ENCODE measurements at regions not wholly inside any gene's neighbourhood (a gene's known extent, or its start where the extent isn't known, plus 50 kb on each side); places are given as distances from the start of the nearest gene placed in this dataset.

GRCh38 chr6:151679941-151680340 is 127.5 kb upstream of the ESR1 start:
- TF ChIP-seq, protein P1, sequence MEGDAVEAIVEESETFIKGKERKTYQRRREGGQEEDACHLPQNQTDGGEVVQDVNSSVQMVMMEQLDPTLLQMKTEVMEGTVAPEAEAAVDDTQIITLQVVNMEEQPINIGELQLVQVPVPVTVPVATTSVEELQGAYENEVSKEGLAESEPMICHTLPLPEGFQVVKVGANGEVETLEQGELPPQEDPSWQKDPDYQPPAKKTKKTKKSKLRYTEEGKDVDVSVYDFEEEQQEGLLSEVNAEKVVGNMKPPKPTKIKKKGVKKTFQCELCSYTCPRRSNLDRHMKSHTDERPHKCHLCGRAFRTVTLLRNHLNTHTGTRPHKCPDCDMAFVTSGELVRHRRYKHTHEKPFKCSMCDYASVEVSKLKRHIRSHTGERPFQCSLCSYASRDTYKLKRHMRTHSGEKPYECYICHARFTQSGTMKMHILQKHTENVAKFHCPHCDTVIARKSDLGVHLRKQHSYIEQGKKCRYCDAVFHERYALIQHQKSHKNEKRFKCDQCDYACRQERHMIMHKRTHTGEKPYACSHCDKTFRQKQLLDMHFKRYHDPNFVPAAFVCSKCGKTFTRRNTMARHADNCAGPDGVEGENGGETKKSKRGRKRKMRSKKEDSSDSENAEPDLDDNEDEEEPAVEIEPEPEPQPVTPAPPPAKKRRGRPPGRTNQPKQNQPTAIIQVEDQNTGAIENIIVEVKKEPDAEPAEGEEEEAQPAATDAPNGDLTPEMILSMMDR (conservative IDR thresholded peaks at IDR 0.05; ENCODE audit: low read length): no peak
- TF ChIP-seq EZH2phosphoT487 (IDR thresholded peaks at IDR 0.05; ENCODE audit: borderline replicate concordance): no peak
- Histone ChIP-seq H3K4me1 (ENCODE audit: insufficient read depth, low read length, poor library complexity, severe bottlenecking) (no peaks in the 10 kb centered on the region), H3K27me3 (ENCODE audit: insufficient read depth, low read length, poor library complexity, severe bottlenecking) (no peaks in the 10 kb centered on the region), H3K9me2 (replicated peaks; ENCODE audit: low read depth, low read length) (no peaks in the 10 kb centered on the region), H3K79me2 (ENCODE audit: insufficient read depth, low read length) (no peaks in the 10 kb centered on the region), H4K20me1 (ENCODE audit: insufficient read depth, low read length, poor library complexity, severe bottlenecking) (no peaks in the 10 kb centered on the region), H3K36me3 (ENCODE audit: insufficient read depth, low read length) (no peaks in the 10 kb centered on the region), H3K9me3 (ENCODE audit: insufficient read depth, low read depth, low read length) (no peaks in the 10 kb centered on the region), H2AFZ (ENCODE audit: low read length) (no peak overlapping the region), H3K4me3 (ENCODE audit: low read length, poor library complexity, severe bottlenecking) (no peak overlapping the region), H3K9ac (ENCODE audit: low read depth, low read length, poor library complexity, severe bottlenecking) (no peak overlapping the region), H3F3A (ENCODE audit: low read depth) (no peaks in the 10 kb centered on the region), H3K4me2 (ENCODE audit: low read depth, low read length, poor library complexity, severe bottlenecking) (no peak overlapping the region)

DNA sequence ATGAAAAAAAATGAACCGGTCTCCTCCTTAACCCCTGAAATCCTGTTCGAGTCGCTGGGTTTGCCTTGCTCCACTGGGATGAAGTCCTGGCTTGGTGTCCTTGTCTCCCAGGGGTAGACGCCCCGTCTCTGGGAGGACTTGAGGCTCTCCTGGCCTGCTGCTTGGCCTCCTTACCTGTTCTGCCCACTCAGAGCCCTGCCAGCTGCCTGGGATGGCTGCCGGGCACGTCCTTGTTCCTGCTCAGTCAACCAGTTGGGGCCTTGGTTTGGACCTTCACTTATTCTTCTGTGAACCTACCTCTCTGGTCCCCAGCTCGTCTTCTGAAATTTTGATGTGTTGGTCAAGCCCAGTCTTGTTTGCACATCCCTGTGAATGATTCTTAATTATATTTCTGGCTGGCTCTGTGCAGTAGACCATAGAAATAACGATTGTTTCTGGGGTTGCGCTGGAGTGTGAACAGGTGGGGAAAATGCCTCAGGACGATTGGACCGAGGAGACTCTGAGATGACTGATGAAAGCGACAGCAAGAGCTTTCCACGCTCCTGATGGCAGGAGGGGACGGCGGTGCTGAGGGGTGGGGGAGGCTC is 126.5 kb upstream of the ESR1 start:
- Histone ChIP-seq H3K36me3 (ENCODE audit: insufficient read depth, low read length) (no peaks in the 10 kb centered on the region), H2AFZ (ENCODE audit: low read length) (no peak overlapping the region), H3F3A (ENCODE audit: low read depth) (no peaks in the 10 kb centered on the region)

DNA sequence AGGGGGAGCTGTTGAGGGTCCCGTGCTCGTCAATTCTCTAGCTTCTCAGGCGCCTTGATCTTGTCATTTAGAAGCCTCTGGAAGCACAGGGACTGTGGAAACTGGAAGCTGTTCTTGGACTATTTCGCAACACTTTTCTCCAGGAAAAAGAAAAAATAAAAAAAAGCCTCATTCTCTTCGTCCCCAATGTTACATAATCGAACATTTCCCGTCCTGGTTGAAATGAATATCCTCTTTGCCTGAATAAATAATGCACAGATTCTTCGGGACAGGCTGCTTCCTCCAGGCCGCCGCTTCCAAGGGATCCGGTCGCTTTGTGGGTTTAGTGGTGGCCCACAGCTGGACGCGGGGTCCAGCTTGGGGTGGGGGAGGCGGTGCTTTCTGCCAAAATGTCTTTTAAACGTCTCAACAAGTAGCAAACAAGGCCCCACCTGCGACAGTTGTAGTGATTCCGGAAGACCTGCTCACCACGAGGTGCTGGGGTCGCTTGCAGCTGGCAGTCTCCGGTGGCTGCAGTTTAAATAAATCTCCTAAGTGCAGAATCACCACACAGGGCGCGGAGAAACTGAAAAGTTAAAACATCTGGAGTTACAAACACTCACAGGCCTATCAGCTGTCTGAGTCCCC is 125.9 kb upstream of the ESR1 start:
- H3K4me3 ChIP-seq (ENCODE audit: low read length, poor library complexity, severe bottlenecking): no peak overlapping the region
- no peaks in the 10 kb centered on the region for H4K20me1 ChIP-seq (ENCODE audit: insufficient read depth, low read length, poor library complexity, severe bottlenecking)
- no peak overlapping the region for H3K9ac ChIP-seq (ENCODE audit: low read depth, low read length, poor library complexity, severe bottlenecking)
- H3K79me2 ChIP-seq (ENCODE audit: insufficient read depth, low read length): no peaks in the 10 kb centered on the region
- no peaks in the 10 kb centered on the region for H3F3A ChIP-seq (ENCODE audit: low read depth)
- TF ChIP-seq, protein P1 (conservative IDR thresholded peaks at IDR 0.05; ENCODE audit: low read length): no peak
- no peak for TF ChIP-seq EZH2phosphoT487 (IDR thresholded peaks at IDR 0.05; ENCODE audit: borderline replicate concordance)
- no peaks in the 10 kb centered on the region for H3K36me3 ChIP-seq (ENCODE audit: insufficient read depth, low read length)
- no peaks in the 10 kb centered on the region for H3K27me3 ChIP-seq (ENCODE audit: insufficient read depth, low read length, poor library complexity, severe bottlenecking)
- H3K9me2 ChIP-seq (replicated peaks; ENCODE audit: low read depth, low read length): no peaks in the 10 kb centered on the region
- H2AFZ ChIP-seq (ENCODE audit: low read length): no peak overlapping the region
- H3K4me2 ChIP-seq (ENCODE audit: low read depth, low read length, poor library complexity, severe bottlenecking): no peak overlapping the region
- no peaks in the 10 kb centered on the region for H3K4me1 ChIP-seq (ENCODE audit: insufficient read depth, low read length, poor library complexity, severe bottlenecking)
- H3K9me3 ChIP-seq (ENCODE audit: insufficient read depth, low read depth, low read length): no peaks in the 10 kb centered on the region

More for the DNA sequence above, 126.5 kb upstream of the ESR1 start:
- Histone ChIP-seq H4K20me1 (ENCODE audit: insufficient read depth, low read length, poor library complexity, severe bottlenecking) (no peaks in the 10 kb centered on the region), H3K4me3 (ENCODE audit: low read length, poor library complexity, severe bottlenecking) (no peak overlapping the region), H3K9me3 (ENCODE audit: insufficient read depth, low read depth, low read length) (no peaks in the 10 kb centered on the region), H3K4me2 (ENCODE audit: low read depth, low read length, poor library complexity, severe bottlenecking) (no peak overlapping the region), H3K9ac (ENCODE audit: low read depth, low read length, poor library complexity, severe bottlenecking) (no peak overlapping the region), H3K27me3 (ENCODE audit: insufficient read depth, low read length, poor library complexity, severe bottlenecking) (no peaks in the 10 kb centered on the region), H3K79me2 (ENCODE audit: insufficient read depth, low read length) (no peaks in the 10 kb centered on the region), H3K4me1 (ENCODE audit: insufficient read depth, low read length, poor library complexity, severe bottlenecking) (no peaks in the 10 kb centered on the region), H3K9me2 (replicated peaks; ENCODE audit: low read depth, low read length) (no peaks in the 10 kb centered on the region)
- TF ChIP-seq, protein P1 (conservative IDR thresholded peaks at IDR 0.05; ENCODE audit: low read length): no peak
- TF ChIP-seq EZH2phosphoT487 (IDR thresholded peaks at IDR 0.05; ENCODE audit: borderline replicate concordance): no peak

Data from Loucy (cell line).